Activated CD4-positive, alpha-beta memory T cell treated with anti-CD3 and anti-CD28 coated beads, Interleukin-2, amount 10 ng/mL, durations not matched to agents 7 days and 5 days (primary cell): ENCODE measurements at regions not wholly inside any gene's neighbourhood (a gene's known extent, or its start where the extent isn't known, plus 50 kb on each side); places are given as distances from the start of the nearest gene placed in this dataset.

Experiments used
- CTCF ChIA-PET: fragments of 350-600 bp; sonication (Branson Sonifier 250); formaldehyde crosslinking; loops from one replicate; lab custom pipeline; 2021; ENCODE audit warnings: antibody characterized with exemption, inconsistent platforms; lab: Charles Lee
- POLR2A ChIA-PET: fragments of 350-600 bp; sonication (Branson Sonifier 250); formaldehyde crosslinking; loops from one replicate; lab custom pipeline; 2021; ENCODE audit warnings: antibody characterized with exemption; lab: Charles Lee
- DNase-seq: peaks from one replicate; pipeline ENCODE4 v3.0.0-alpha.2; 2020
- H3K27ac Mint-ChIP-seq: one replicate; pipeline ENCODE4 v1.8.0; 2021; ENCODE audit warnings: mild to moderate bottlenecking, mixed read lengths
- H3K27me3 Mint-ChIP-seq: one replicate; pipeline ENCODE4 v1.8.0; 2021; ENCODE audit warnings: mixed read lengths
- H3K36me3 Mint-ChIP-seq: one replicate; pipeline ENCODE4 v1.8.0; 2021; ENCODE audit warnings: low read depth, mixed read lengths
- H3K4me1 Mint-ChIP-seq: one replicate; pipeline ENCODE4 v1.8.0; 2021; ENCODE audit warnings: mixed read lengths
- H3K4me3 Mint-ChIP-seq: one replicate; pipeline ENCODE4 v1.8.0; 2021; ENCODE audit warnings: mild to moderate bottlenecking, mixed read lengths
- H3K9me3 Mint-ChIP-seq: one replicate; pipeline ENCODE4 v1.8.0; 2021; ENCODE audit warnings: mixed read lengths

DNA sequence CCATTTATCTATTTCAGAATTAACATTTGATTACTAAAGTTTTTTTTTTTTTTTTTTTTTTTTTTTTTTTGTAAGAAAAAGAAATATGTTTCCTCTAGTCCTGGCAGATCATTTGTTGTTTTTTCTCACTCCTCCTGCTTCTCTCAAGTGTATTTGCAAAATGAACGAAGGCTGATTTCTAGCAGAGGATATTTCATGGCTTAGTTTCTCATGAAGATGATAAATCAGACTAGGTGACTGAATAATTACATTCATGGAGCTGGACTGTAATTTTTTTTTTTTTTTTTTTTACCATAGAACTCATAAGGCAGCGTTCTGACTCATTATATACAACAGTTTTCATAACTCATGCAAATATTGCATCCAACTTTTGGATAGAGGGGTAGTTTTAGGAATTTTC is 332.5 kb upstream of the SEMA6D start:
- no peaks in the 10 kb centered on the region for H3K4me1 Mint-ChIP-seq
- H3K36me3 Mint-ChIP-seq = no peaks in the 10 kb centered on the region

DNA sequence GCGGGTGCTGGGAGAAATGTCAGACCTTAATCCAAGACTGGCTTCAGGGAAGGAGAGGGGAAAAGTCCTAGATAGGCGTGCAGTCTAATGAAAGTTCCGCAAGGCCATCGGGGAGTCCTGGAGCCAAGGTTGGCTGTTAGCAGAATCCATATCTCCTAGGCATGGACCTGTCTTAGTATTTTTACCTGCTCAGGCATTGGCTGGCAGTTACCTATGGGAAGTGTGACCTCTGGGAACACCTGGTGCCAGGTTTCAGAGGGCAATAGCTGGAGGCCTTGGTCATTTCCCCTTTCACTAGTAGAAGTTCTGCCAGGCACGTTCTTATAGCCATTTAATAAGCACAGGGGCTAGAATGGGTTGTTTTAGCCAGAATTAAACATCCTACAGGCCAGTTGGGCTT is 330.8 kb upstream of the SEMA6D start:
- ChIA-PET CTCF (no interaction called here), POLR2A (no interaction called here)
- Mint-ChIP-seq H3K36me3 (no peaks in the 10 kb centered on the region), H3K27me3 (no peaks in the 10 kb centered on the region), H3K4me3 (no peak overlapping the region), H3K27ac (no peak overlapping the region), H3K4me1 (no peaks in the 10 kb centered on the region), H3K9me3 (no peaks in the 10 kb centered on the region)
- DNase-seq = no peak

More for the DNA sequence above, 332.5 kb upstream of the SEMA6D start:
- DNase-seq = no peak
- no peaks in the 10 kb centered on the region for H3K27me3 Mint-ChIP-seq
- ChIA-PET POLR2A (no interaction called here), CTCF (no interaction called here)
- H3K9me3 Mint-ChIP-seq = peaks cover 3% of the 10 kb centered on the region
- H3K27ac Mint-ChIP-seq = no peak overlapping the region
- H3K4me3 Mint-ChIP-seq = no peak overlapping the region

DNA sequence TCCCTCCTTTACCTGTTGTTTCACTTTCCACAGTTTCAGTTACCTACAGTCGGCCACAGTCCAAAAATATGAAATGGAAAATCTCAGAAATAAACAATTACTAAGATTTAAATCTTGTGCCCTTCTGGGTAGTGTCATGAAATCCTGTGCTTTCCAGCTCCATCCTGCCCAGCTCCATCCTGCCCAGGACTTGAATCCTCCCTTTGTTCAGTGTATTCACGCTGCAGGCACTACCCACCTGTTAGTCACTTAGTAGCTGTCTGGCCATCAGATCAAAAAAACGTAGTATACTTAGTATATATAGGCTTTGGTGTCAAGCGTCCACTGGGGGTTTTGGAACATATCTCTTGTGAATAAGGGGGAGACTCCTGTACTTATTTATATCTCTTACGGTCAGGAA is 329.0 kb upstream of the SEMA6D start:
- ChIA-PET POLR2A (no interaction called here), CTCF (no interaction called here)
- no peaks in the 10 kb centered on the region for H3K27me3 Mint-ChIP-seq
- no peaks in the 10 kb centered on the region for H3K9me3 Mint-ChIP-seq
- H3K4me1 Mint-ChIP-seq = no peaks in the 10 kb centered on the region
- H3K4me3 Mint-ChIP-seq = no peak overlapping the region
- DNase-seq = no peak
- no peak overlapping the region for H3K27ac Mint-ChIP-seq
- H3K36me3 Mint-ChIP-seq = no peaks in the 10 kb centered on the region

DNA sequence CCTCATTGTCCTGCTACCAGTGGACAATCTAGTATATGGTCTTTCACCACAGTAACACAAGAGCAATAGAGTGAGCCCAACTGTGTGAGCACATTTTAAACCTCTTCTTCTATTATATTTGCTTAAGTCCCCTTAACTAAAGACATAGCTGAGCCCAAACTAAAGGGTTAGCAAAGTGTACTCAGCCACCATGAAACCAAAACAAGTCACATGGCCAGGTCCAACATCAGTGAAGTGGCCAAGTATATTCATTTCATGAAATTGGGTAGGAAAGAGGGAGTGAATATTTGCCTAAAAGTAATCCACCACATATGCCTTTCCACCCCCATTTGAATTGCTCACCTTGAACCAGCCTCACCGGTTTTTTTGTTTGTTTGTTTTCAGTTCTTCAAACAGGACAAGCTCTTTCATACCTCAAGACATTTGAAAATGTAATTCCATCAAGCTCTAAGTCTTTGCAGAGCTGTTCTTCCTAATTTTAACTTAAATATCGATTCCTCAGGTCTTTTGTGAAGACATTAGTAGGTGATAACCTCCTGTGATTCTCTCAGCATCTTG is 327.0 kb upstream of the SEMA6D start:
- H3K27me3 Mint-ChIP-seq = no peaks in the 10 kb centered on the region
- no peaks in the 10 kb centered on the region for H3K4me1 Mint-ChIP-seq
- H3K9me3 Mint-ChIP-seq = no peaks in the 10 kb centered on the region
- no peak overlapping the region for H3K4me3 Mint-ChIP-seq
- H3K36me3 Mint-ChIP-seq = no peaks in the 10 kb centered on the region
- CTCF ChIA-PET = no interaction called here
- POLR2A ChIA-PET = no interaction called here
- H3K27ac Mint-ChIP-seq = no peak overlapping the region
- no peak for DNase-seq

DNA sequence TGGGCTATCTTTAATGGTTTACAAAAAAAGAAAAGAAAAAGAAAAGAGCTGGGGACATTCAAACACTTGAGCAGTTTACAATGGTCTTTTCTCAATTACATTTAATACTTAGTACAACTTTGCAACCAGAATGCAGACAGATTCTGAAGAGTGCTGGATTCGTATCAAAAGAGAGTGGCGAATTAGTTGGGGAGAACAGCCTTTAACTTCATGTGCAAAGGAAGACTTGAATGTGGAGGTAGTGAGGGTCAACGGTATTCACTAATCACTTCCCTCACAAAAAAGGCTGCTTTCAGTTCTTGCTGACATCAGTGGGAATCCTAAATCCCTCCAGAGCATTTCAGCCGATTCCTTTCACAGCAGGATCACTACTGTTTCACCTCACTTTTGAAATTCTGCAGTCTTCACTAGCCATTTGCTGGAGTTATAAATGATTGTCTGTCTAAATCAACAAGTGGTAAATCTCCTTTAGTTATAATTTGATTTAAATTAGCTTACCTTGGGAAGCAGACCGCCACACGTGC is 323.0 kb upstream of the SEMA6D start:
- no peaks in the 10 kb centered on the region for H3K9me3 Mint-ChIP-seq
- CTCF ChIA-PET = no interaction called here

DNA sequence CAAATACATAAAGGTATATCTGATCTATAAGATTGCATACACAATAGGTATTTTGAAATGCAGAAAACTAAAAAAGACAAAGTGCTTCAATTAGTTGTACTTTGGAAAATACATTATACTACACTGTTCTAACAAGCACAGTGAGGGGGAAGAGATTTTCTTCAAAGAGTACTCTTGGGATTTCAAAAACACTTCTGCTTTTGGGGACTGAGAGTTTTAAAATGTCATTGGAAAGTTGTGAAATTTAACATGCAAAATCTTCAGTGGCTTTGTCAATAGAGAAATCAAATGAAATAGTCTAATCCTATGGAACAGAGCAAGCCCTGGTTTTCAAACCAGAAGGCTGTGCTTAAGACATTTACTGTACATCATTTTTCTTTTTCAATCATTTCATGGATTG is 322.2 kb upstream of the SEMA6D start:
- no peaks in the 10 kb centered on the region for H3K27me3 Mint-ChIP-seq
- H3K27ac Mint-ChIP-seq = no peak overlapping the region
- ChIA-PET POLR2A (no interaction called here), CTCF (no interaction called here)
- no peaks in the 10 kb centered on the region for H3K36me3 Mint-ChIP-seq
- no peak for DNase-seq
- H3K4me1 Mint-ChIP-seq = no peaks in the 10 kb centered on the region
- no peaks in the 10 kb centered on the region for H3K9me3 Mint-ChIP-seq
- no peak overlapping the region for H3K4me3 Mint-ChIP-seq

More for the DNA sequence above, 323.0 kb upstream of the SEMA6D start:
- no peak overlapping the region for H3K27ac Mint-ChIP-seq
- H3K27me3 Mint-ChIP-seq = no peaks in the 10 kb centered on the region
- no peak overlapping the region for H3K4me3 Mint-ChIP-seq
- DNase-seq = no peak
- H3K4me1 Mint-ChIP-seq = no peaks in the 10 kb centered on the region
- POLR2A ChIA-PET = no interaction called here
- H3K36me3 Mint-ChIP-seq = no peaks in the 10 kb centered on the region

DNA sequence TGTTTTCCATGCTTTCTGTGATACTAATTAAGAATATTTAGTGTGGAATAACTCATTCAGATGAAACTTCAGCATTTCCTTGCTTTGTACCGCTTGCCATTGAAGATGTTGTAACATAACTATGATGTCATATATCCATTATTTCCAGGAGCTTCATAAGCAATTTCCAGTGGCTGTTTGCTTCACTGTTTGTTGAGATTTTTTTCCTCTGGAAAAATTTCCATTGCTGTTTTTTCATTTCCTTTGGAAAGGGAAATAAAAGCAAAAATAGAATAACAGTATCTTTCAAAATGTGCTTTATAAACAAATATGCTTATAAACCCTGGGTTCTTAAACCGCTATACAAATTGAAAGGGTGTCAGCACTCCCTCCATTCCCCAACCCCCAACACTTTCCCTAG is 319.6 kb upstream of the SEMA6D start:
- H3K27ac Mint-ChIP-seq = no peak overlapping the region
- no peaks in the 10 kb centered on the region for H3K27me3 Mint-ChIP-seq
- no peak overlapping the region for H3K4me3 Mint-ChIP-seq
- ChIA-PET POLR2A (no interaction called here), CTCF (no interaction called here)
- no peaks in the 10 kb centered on the region for H3K4me1 Mint-ChIP-seq
- DNase-seq = no peak
- peaks cover 2% of the 10 kb centered on the region for H3K9me3 Mint-ChIP-seq
- H3K36me3 Mint-ChIP-seq = no peaks in the 10 kb centered on the region

DNA sequence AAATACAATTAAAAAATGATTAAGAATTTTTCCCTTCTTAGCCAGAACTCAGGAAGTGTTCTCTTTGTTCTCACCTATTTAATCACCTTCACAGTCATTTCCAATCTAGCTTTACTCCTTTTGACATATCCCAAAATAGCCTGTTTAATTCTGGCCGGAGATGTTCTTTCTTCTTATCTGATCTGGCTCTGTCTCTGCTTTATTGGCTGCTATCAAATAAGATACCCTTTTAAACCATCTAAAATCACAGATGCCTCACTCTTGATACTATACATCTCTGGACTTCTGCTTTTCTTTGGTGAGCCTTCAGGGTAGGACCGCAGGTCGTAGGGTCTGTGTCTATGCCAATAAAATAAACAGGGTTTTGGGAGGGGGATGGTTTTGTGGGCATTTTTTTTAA is 319.2 kb upstream of the SEMA6D start:
- no peaks in the 10 kb centered on the region for H3K27me3 Mint-ChIP-seq
- POLR2A ChIA-PET = no interaction called here
- H3K4me1 Mint-ChIP-seq = no peaks in the 10 kb centered on the region
- no peaks in the 10 kb centered on the region for H3K36me3 Mint-ChIP-seq
- no peak overlapping the region for H3K27ac Mint-ChIP-seq
- no peak overlapping the region for H3K4me3 Mint-ChIP-seq
- no peak for DNase-seq
- CTCF ChIA-PET = no interaction called here
- peaks cover 2% of the 10 kb centered on the region for H3K9me3 Mint-ChIP-seq

DNA sequence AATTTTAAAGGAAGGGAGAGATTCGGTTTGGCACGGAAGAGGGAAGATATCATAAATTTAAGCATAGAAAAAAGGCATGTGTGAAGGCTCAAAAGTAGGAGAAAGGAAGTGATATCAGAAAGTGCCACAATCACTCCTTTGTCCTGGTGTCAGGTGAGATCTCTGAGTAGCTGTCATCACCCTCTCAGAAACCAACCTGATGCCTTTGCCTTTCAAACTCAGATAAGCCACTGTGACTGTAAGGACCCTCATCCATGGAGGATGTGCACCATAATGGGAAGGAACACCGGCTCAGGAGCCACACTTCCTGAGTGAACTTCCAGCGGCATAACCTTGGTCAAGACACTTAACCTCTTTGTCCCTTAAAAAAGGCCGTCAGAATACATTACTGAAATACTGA is 318.7 kb upstream of the SEMA6D start:
- DNase-seq = no peak
- Mint-ChIP-seq H3K36me3 (no peaks in the 10 kb centered on the region), H3K4me1 (no peaks in the 10 kb centered on the region), H3K9me3 (peaks cover 2% of the 10 kb centered on the region), H3K27ac (no peak overlapping the region), H3K4me3 (no peak overlapping the region), H3K27me3 (no peaks in the 10 kb centered on the region)
- POLR2A ChIA-PET = no interaction called here
- CTCF ChIA-PET = no interaction called here

DNA sequence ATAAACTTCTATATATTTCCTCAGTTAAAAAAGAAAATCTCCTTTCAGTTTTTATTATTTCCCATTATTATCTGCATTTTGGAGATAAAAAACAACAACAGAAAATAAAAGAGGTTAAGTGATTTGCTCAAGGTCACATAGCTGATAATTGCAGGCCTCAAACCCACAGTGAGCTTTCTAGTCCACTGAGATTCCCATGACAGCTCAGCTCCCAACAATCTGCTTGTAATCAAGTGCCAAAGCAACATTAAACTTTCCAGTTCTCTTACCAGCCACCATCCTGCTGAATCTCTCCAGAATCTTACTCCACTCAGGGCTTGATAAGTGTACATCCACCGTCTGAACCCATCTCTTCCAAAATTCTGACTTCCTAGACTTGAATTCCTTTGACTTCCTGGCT is 318.2 kb upstream of the SEMA6D start:
- Mint-ChIP-seq H3K27ac (no peak overlapping the region), H3K4me1 (no peaks in the 10 kb centered on the region), H3K36me3 (no peaks in the 10 kb centered on the region), H3K9me3 (peaks cover 2% of the 10 kb centered on the region), H3K4me3 (no peak overlapping the region), H3K27me3 (no peaks in the 10 kb centered on the region)
- CTCF ChIA-PET = no interaction called here
- DNase-seq = no peak
- POLR2A ChIA-PET = no interaction called here

DNA sequence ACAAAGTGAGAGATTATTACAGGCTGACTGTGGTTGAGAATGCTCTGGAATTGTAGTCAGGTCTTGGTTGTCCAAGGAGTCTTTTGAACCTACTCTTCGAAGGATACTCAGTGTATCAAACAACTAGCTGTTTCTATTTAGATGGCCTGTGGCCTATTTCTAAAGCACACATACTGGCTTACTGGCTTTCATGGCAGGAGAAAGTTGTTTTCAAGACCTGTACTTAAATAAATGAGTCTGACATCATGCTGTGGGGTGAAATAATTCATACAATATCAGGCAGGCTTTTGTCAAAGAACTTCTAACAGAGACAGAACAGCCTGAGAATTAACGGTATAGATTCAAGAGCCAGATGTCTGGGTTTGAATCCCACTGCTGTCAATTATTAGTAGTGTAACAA is 316.7 kb upstream of the SEMA6D start:
- POLR2A ChIA-PET = no interaction called here
- H3K4me3 Mint-ChIP-seq = no peak overlapping the region
- DNase-seq = no peak

DNA sequence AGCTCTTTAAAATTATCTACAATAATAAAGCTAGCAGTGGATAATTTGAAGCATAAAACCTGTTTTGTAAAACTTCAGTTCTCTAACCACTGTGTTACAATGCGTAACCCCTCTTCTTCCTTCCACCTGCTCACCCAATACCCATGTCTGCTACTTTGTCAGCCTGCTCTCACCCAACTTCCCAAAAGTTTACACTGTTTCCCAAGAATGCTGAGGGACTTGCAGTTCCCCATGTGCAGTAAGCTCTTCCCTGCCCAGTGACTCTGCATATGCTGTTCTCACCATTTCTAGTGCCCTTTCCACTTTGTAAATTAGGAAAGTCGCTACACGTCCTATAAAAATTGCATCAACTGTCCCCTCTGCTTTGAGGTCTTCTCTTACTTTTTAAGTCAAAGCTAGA is 315.9 kb upstream of the SEMA6D start:
- CTCF ChIA-PET = no interaction called here

More for the DNA sequence above, 316.7 kb upstream of the SEMA6D start:
- Mint-ChIP-seq H3K4me1 (no peaks in the 10 kb centered on the region), H3K9me3 (peaks cover 2% of the 10 kb centered on the region), H3K36me3 (no peaks in the 10 kb centered on the region), H3K27me3 (no peaks in the 10 kb centered on the region), H3K27ac (no peak overlapping the region)
- CTCF ChIA-PET = no interaction called here

DNA sequence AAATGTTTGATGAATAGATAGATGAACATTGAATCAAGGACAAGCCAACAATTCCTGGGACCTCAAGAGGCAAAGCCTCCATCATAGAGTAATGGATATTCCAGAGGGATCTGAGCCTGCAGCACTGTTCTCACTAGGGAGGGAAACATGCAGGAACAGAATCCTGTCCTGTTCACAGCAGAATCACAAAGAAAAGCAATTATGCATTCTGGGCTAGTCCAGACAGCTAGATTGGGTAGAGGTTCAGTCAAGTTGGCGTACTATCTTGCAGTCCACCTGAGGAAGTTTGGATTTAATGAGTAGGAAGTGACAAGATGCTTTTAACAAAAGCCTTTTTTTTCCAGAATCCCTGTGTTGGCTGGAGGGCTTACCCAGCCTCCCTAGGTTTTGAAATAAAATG is 314.5 kb upstream of the SEMA6D start:
- no peaks in the 10 kb centered on the region for H3K27me3 Mint-ChIP-seq
- H3K9me3 Mint-ChIP-seq = peaks cover 2% of the 10 kb centered on the region
- H3K27ac Mint-ChIP-seq = no peak overlapping the region
- H3K36me3 Mint-ChIP-seq = no peaks in the 10 kb centered on the region
- ChIA-PET CTCF (no interaction called here), POLR2A (no interaction called here)
- H3K4me1 Mint-ChIP-seq = no peaks in the 10 kb centered on the region
- DNase-seq = no peak
- no peak overlapping the region for H3K4me3 Mint-ChIP-seq

More for the DNA sequence above, 315.9 kb upstream of the SEMA6D start:
- Mint-ChIP-seq H3K4me1 (no peaks in the 10 kb centered on the region), H3K4me3 (no peak overlapping the region), H3K36me3 (no peaks in the 10 kb centered on the region), H3K27ac (no peak overlapping the region), H3K27me3 (no peaks in the 10 kb centered on the region), H3K9me3 (peaks cover 2% of the 10 kb centered on the region)
- POLR2A ChIA-PET = no interaction called here
- no peak for DNase-seq

DNA sequence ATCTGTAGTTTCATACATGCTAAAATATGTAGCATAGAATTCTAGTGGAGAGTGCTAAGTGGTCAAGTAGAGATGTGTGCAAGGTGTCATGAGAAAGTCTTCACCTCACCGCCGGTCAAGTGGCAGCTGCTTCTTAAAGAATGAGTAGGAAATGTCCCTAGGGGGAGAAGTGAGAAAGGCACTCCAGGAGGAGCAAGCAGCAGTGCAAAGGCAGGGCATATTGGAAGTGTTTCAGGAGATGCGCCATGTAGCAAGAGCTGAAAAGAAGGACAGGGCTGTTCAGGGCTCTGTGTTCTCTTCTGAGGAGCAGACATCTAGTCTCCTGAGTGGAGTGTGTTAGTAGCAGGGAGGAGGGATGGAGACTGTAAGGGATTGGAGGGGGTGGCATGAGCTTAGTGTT is 312.4 kb upstream of the SEMA6D start:
- no peaks in the 10 kb centered on the region for H3K27me3 Mint-ChIP-seq
- no peak overlapping the region for H3K4me3 Mint-ChIP-seq
- H3K4me1 Mint-ChIP-seq = no peaks in the 10 kb centered on the region
- CTCF ChIA-PET = no interaction called here
- DNase-seq = no peak
- POLR2A ChIA-PET = no interaction called here
- H3K9me3 Mint-ChIP-seq = peaks cover 2% of the 10 kb centered on the region
- no peaks in the 10 kb centered on the region for H3K36me3 Mint-ChIP-seq
- no peak overlapping the region for H3K27ac Mint-ChIP-seq
